GM21723 (cell line): ENCODE measurements at regions not wholly inside any gene's neighbourhood (a gene's known extent, or its start where the extent isn't known, plus 50 kb on each side); places are given as distances from the start of the nearest gene placed in this dataset.

Source experiments
- ATAC-seq: cut with Tn5 transposase; IDR thresholded peaks from one replicate; pipeline ENCODE4 v1.9.1; 2021; ENCODE audit warnings: mild to moderate bottlenecking, moderate library complexity; ENCODE audit not compliant: unreplicated experiment

- no peak for ATAC-seq
Measured at GRCh38 chr13:82654861-82655855, 1227.1 kb downstream of the SLITRK1 start.

- ATAC-seq: no peak
Measured at GRCh38 chr13:82654143-82654542, 1228.1 kb downstream of the SLITRK1 start.

- no peak for ATAC-seq
Measured at GRCh38 chr13:82647540-82647939, 1234.7 kb downstream of the SLITRK1 start.

GRCh38 chr13:82636119-82636518 lies 1246.2 kb downstream of the SLITRK1 start:
- ATAC-seq: no peak

- no peak for ATAC-seq
Measured at GRCh38 chr13:82634946-82635345, 1247.3 kb downstream of the SLITRK1 start.

- no peak for ATAC-seq
Measured at GRCh38 chr13:82627183-82627582, 1255.1 kb downstream of the SLITRK1 start.

- no peak for ATAC-seq
Measured at GRCh38 chr13:82625717-82626116, 1256.6 kb downstream of the SLITRK1 start.

GRCh38 chr13:82615043-82615442 lies 1267.2 kb downstream of the SLITRK1 start:
- no peak for ATAC-seq

GRCh38 chr13:82614086-82614485 lies 1268.2 kb downstream of the SLITRK1 start:
- no peak for ATAC-seq

GRCh38 chr13:82606008-82606407 lies 1276.3 kb downstream of the SLITRK1 start:
- ATAC-seq: no peak

- no peak for ATAC-seq
Measured at GRCh38 chr13:82597747-82598146, 1284.5 kb downstream of the SLITRK1 start.

- no peak for ATAC-seq
Measured at GRCh38 chr13:82593239-82593638, 1289.0 kb downstream of the SLITRK1 start.

- no peak for ATAC-seq
Measured at GRCh38 chr13:82571653-82572052, 1310.6 kb downstream of the SLITRK1 start.

GRCh38 chr13:82569581-82569980 lies 1312.7 kb downstream of the SLITRK1 start:
- ATAC-seq: no peak

- ATAC-seq: no peak
Measured at GRCh38 chr13:82566864-82567263, 1315.4 kb downstream of the SLITRK1 start.

- no peak for ATAC-seq
Measured at GRCh38 chr13:82565201-82565600, 1317.1 kb downstream of the SLITRK1 start.

GRCh38 chr13:82560889-82561288 lies 1321.4 kb downstream of the SLITRK1 start:
- ATAC-seq: no peak

GRCh38 chr13:82522872-82523271 lies 1359.4 kb downstream of the SLITRK1 start:
- ATAC-seq: no peak

- ATAC-seq: no peak
Measured at GRCh38 chr13:82506805-82507414, 1375.4 kb downstream of the SLITRK1 start.

- no peak for ATAC-seq
Measured at GRCh38 chr13:82501834-82502233, 1380.4 kb downstream of the SLITRK1 start.

- ATAC-seq: no peak
Measured at GRCh38 chr13:82480415-82480814, 1401.9 kb downstream of the SLITRK1 start.

GRCh38 chr13:82477436-82477835 lies 1404.8 kb downstream of the SLITRK1 start:
- ATAC-seq: no peak
